ENCODE measurements at regions not wholly inside any gene's neighbourhood (a gene's known extent, or its start where the extent isn't known, plus 50 kb on each side); places are given as distances from the start of the nearest gene placed in this dataset.

GRCh38 chr2:180289627-180290026 lies 282.5 kb upstream of the CWC22 start:
- no peak for TF ChIP-seq CTCF (IDR thresholded peaks at IDR 0.05; ENCODE audit: insufficient read depth, low read length)
- TF ChIP-seq POLR2AphosphoS5 (IDR thresholded peaks at IDR 0.05; ENCODE audit: low read depth), result no peak
- TF ChIP-seq REST (IDR thresholded peaks at IDR 0.05; ENCODE audit: insufficient replicate concordance, low read depth), result no peak
